ENCODE measurements at regions not wholly inside any gene's neighbourhood (a gene's known extent, or its start where the extent isn't known, plus 50 kb on each side); places are given as distances from the start of the nearest gene placed in this dataset.
"Not testable (repeated sequence)": the region's sequence is repeated elsewhere in the genome, so short reads cannot be mapped to it uniquely, and the experiment has no call there.

DNA sequence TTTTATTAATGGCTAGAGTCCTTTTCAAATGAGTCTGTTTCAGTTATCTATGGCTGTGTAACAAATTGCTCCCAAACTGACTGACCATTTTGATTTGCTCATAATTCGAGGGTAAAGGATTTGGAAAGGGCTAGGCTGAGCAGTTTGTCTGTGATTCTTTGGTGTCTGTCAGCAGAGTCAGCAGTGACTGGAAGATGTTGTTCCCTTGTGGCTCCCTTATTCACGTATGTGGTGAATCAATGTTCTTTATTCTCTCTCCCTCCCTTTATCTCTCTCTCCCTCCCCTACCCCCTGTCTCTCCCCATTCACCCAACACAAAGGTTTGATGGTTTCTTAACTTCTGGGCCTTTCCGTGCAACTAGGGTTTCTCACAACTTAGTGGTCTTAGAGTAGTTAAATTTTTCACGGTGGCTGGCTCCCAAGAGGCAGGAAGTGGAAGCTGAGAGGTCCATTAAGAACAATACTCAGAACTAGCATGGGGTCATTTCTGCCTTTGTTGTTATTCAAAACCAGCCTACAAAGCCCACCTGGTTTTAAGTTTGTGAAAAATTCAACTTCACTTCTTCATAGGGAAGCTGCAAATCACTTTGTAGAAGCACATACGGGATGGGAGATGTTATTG lies 772.5 kb upstream of the SLITRK1 start:
- DNase-seq (ENCODE audit: low read depth) = no peak

DNA sequence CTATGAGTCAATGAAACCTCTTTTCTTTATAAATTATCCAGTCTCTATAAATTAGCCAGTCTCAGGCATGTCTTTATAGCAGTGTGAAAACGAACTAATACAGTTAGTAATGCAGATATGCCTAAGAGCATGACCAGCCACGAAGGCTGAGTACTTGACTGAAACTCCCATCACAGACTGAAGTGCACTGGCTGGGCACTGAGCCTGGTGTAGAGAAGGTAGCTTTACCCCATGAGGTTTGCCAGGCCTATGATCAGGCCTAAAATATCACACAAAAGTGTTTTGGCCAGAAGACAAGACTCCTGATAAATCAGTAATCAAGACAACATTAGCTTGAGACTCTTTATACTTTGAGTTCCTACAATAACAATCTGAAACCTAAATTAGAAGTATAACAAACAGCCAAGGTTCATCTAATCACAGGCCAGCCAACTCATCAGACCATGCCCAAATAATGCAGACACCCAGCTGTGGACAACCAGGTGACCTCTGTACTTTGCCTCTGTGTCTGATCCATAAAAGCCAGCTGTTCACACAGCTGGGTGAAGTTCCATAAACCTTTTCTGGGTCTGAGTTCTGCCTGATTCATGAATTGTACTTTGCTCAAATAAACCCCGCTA lies 771.8 kb upstream of the SLITRK1 start:
- DNase-seq (ENCODE audit: low read depth) = no peak

DNA sequence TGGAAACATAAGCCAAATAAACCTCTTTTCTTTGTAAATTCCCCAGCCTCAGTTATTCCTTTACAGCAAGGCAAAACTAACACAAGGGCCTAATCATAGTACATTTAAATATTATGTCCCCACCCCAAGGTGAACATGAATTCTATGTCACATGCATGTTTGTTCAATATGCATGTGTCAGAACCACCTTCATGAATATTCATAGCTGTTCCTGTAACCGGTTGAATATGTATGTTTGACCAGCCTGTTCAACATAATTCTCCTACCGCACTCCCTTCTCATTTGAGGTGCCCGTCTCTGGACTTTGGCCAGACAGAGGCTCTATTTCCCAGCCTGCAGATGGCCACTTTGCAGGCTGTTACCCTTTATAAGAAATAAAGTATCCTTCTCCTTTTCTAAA lies 769.4 kb upstream of the SLITRK1 start:
- DNase-seq (ENCODE audit: low read depth) = no peak

DNA sequence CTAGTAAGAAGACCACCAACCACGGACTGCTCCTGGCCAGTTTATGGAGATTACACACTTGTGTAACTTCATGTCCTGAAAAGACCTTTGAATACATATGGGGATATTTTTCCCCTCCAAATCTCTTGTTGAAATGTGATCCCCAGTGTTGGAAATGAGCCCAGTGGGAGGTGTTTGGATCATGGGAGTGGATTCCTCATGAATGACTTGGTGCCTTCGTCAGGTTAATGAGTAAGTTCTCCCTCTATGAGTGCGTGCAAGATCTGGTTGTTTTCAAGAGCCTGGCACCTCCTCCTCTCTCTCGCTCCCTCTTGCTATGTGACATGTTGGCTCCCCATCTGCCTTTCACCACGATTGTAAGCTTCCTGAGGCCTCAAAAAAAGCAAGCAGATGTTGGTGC lies 769.0 kb upstream of the SLITRK1 start:
- DNase-seq (ENCODE audit: low read depth) = no peak

DNA sequence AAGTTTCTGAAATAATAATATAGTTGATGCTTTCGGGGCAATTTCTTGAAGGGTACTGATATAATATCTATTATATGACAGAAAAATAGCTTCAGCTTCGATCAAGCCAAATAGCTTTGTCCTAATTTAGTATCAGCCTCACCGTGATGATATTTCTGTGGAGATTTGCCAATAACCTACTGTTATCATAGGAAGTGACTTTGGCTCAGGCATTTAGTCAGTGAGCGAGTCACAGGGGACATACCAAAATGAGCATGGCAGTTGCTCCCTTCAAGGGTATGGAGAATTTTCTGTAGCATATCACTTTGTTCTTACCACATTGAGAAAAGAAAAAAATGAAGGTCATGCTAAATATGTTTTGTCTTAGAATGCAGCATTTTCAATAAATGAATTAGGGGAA lies 767.6 kb upstream of the SLITRK1 start:
- no peak for DNase-seq (ENCODE audit: low read depth)

DNA sequence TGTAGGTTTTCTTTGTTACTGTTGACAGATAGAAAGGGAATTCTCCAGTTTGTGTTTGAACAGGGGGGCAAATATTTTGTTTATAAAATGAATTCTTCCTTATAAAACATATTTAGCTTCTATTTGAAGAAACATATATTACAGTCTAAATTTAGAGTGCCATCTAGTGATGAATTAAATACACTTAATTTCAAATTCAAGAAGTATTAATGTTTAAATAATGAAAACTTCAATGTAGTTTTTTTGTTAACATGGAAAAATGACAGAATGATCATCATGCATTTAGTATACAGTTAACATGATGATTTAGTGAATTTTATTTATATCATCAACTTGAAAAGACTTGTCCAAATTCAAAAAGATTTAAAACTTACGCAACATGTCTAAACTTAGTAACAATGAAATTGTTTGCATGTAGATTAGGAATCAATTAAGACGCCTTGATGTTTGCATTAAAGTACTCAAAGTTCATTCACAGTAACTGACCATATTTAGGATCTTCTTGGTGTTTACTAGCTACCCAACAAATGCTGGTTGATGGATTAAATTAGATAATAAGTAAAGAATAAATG lies 765.9 kb upstream of the SLITRK1 start:
- no peak for DNase-seq (ENCODE audit: low read depth)

DNA sequence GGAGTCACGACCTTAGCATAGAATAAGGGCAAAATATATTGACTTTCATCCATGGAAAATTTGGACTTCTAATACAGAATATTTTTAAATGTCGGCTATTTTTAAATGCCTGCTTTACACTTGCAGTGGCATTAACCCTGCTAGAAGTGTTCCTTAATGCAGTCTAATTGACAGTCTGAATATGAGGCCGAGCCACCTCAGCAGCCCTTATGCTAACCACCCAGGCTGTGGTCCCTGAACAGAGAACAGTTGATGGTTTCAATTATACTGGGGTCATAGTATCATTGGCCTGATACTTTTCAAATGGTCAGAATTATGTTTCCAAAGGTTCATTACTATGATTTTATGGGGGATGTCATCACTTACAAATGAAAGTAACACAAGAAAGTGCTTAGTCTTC lies 764.7 kb upstream of the SLITRK1 start:
- DNase-seq (ENCODE audit: low read depth) = no peak

DNA sequence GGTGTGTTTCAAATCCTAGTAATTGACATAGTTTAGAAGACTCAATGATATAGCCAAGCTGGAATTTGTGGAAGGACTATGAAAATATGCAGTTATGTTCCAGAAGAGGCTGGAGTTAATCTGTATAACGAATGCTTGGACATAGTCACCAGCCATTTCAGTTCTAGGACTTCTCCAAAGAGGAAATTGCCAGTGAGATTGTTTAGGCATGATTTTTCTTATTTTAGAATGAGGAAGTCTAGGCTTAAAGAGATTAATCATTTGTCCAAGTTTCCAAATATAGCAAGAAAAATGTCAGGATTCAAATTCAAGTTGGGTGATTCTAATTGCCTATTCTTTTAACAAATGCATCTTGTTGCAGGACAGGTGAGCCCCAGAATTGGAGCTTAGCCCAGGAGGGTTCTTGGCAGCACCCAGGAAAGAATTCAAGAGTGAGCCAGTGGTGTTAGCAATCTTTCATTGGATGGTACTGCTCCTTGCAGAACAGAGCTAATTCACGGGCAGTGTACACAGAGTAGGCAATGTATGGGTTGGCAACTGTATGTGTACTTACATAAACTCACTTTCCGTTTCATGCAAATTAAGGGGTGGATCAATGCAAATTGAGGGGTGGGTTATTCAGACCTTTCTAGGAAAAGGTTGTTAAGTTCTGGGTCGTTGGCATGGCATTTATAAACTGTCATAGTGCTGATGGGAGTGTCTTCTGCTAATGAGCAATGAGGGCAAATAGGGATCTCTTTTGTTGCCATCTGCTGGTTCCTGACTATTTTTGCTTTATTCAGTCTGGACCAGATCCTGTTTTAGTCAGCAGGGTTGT lies 763.1 kb upstream of the SLITRK1 start:
- DNase-seq (ENCODE audit: low read depth) = no peak

DNA sequence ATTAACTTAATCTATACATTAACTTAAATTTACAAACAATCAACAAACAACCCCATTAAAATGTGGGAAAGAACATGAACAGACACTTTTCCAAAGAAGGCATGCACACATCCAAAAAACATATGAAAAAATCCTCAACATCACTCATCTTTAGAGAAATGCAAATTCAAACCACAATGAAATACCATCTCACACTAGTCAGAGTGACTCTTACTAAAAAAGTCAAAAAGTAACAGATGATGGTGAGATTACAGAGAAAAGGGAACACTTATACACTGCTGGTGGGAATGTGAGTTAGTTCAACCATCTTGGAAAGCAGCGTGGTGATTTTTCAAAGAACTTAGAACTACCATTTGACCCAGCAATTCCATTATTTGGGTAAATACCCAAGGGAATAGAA lies 759.2 kb upstream of the SLITRK1 start:
- DNase-seq (ENCODE audit: low read depth) = no peak

DNA sequence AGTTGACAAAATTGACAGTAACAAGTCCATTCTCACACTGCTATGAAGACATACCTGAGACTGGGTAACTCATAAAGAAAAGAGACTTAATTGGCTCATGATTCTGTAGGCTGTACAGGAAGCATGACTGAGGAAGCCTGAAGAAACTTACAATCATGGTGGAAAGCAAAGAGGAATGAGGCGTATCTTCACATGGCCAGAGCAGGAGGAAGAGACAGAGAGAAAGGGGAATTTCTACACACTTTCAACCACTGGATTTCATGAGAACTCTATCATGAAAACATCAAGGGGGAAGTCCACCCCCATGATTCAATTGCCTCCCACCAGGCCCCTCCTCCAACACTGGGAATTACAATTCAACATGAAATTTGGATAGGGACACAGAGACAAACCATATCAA lies 758.4 kb upstream of the SLITRK1 start:
- no peak for DNase-seq (ENCODE audit: low read depth)

DNA sequence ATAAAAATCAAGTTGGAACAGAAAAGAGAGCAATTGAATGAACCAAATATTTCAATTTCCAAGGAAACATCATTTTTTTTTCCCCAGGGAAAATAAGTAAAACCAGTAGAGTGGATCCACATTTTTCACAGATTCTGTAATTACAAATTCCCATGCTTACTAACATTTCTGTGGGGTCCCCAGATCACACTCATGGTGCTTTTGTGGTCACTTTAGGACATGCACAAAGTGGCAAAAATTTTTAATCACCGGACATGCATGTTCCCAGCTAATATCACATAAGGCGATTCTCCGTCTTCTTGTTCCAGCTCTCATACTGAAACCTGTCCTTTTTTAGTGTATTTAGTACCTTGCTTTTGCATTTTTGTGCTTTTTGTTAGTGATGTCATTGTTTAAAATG lies 748.2 kb upstream of the SLITRK1 start:
- DNase-seq (ENCODE audit: low read depth) = no peak

DNA sequence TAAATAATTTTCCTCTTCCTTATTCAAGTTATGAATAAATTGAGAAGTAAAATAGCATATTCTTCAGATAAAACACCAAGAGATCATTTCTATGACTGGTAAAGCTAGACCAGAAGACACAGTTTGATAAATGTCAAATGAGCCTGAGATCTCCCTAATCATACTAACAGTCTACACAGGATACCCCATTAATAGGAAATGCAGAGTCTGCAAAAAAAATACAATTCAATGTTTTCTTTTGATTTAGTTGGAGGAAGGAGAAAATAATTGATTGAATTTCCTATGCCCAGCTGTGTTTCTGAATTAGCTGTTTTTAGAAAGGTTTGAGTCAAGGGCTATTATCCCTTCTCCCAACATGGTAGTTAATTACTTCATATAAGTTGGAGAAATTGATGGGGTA lies 734.6 kb upstream of the SLITRK1 start:
- no peak for DNase-seq (ENCODE audit: low read depth)

DNA sequence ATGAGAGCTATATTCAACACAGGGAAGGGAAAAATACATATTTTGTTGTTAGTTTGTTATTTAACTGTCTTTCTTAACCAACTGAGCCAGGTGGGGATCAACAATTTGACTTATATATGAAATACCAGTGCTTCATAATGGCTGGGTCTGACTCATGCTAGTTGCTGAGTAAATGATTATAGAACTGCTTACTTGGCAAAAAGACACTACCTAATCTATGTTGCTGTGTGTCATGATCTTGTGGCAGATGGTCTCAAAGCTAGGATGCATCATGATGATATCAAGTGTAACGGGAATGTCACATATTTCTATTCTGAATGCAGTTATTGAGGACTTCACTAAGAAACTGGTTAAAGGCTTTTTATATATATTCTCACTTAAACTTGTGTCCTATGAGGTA lies 727.4 kb upstream of the SLITRK1 start:
- DNase-seq (ENCODE audit: low read depth) = no peak

DNA sequence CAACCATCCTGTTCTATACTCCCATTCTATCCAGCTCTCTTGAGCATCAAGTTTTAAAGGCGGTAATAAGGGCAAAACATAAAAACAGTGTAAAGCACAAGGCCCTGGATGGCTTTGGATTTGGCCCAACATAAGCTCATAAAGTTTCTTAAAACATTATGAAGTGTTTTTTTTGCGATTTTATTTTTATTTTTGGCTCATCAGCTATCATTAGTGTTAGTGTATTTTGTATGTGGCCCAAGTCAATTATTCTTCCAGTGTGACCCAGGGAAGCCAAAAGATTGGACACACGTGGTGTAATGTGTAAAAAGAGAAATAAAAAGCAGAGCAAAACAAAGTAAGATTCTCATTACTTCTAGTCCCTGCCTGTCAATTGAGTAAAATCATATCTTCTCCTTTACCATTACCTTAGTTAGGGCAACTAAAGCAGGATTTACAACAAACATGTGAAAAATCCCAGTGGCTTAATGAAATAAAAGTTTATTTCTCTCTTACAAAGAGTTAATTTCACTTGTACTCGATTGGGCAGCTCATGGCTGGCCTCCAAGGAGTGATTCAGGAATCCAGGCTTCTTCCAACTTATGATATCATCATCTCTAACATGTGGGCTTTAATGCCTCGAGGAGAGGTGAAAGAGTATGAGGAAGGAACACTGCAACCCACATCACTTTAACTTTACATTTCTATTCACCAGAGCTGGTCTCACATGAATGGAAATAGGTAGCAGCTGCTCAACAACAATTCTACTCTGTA lies 725.2 kb upstream of the SLITRK1 start:
- no peak for DNase-seq (ENCODE audit: low read depth)

DNA sequence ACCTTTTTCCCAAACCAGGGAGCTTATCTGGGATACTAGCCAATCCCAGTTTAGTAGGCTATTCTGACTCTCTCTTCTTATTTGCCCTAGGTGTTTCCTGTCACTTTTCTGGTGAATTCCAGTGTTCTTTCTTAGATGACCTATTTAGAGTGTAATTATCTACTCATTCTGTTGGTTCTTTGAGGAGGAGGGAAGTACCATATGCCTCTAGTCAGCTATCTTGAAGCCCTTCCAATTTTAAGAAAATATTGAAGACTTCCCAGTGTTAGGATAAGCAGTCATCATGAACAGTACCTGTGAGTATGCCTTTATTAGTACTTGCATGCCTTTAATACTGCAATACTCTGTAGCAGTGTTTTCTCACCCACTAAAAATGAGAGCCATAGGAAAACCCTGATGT lies 724.3 kb upstream of the SLITRK1 start:
- DNase-seq (ENCODE audit: low read depth) = no peak

DNA sequence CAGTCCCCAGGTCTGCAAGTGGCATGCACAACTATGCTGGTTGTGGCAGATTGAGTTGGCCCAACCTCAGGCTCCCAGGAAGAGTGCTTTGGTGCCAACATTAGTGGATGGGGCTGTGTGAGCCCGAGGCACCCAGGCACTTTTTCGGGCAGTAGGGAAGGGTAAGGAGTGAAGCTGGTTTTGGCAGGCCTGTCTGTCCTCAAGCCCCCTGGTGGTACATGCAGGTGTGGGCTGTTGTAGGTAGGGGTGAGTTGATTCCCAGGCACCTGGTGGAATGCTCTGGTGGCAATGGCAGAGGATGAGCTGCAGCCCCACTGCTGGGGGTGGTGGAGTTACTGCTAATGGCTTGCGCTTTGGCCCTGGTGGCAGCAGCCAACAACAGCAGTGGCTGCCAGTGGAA lies 723.7 kb upstream of the SLITRK1 start:
- DNase-seq (ENCODE audit: low read depth) = no peak

DNA sequence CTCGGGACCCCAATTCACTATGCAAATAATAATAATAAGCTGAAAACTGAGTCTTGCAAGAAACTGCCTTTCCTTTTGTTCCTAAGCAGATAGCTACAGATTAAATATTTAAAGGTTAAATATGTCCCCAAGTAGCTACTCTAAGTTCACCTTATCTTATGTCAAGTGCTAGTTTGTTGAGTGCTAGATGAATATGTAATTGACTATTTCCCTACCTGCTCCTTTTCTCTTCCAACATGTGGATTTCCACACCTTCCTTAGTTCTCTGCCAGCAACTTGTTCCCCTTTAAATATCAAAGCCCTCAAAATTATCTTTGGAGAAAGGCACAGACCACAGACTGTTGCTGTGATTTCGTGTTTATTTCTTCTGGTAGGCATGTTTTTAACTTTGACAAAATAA lies 709.2 kb upstream of the SLITRK1 start:
- no peak for DNase-seq (ENCODE audit: low read depth)

DNA sequence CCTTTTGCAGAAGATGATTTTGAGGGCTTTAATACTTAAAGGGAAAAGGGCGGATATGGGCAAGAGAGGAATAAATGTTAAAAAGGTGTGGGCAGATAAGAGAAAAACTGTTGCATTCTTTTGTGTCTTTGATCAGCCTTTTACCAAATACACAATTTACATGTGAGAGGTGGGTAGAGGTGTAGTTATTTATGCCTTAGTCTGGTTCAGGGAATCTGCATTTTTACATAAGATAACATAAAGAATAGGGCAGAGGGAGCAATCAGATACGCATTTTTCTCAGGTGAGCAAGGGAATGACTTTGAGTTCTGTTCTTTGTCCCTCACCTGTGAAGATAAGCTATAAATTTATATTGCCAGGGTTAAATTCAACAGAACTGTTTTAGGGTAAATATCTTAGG lies 708.4 kb upstream of the SLITRK1 start:
- no peak for DNase-seq (ENCODE audit: low read depth)

DNA sequence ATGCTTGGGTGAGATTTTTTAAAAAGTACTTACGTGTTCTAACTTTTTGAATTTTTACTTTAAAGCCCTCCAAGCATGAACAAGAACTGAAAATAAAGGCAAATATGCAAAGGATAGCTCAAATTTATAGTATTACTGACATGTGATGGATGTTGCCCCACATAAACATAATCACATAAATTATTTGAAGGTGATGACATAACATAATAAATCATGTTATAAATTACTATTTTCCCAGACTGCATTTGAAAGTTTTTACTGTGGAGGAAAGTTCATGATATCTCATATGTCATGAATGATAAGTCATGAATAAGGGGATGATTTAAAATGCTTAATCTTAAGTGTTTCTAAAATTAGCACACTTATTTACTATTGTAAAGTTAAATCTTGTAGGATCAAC lies 705.7 kb upstream of the SLITRK1 start:
- DNase-seq (ENCODE audit: low read depth) = no peak

DNA sequence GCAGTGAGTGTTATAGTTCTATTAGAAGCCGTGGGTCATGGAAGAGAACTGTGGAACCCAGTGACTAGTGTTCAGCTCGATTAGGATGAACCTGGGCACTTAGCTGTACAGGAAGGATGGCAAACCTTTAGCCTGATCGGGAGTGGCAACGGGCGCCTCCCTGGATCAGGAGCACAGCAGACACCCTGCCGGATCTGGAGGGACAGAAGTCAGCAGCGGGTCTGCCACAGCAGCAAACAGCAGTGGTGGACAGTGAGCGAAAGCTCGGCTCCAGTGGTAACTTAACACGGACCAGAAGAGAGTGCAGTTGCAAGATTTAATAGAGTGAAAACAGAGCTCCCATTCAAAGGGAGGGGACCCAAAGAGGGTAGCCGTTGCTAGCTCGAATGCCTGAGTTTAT lies 697.6 kb upstream of the SLITRK1 start:
- not testable (repeated sequence) for DNase-seq (ENCODE audit: low read depth)

DNA sequence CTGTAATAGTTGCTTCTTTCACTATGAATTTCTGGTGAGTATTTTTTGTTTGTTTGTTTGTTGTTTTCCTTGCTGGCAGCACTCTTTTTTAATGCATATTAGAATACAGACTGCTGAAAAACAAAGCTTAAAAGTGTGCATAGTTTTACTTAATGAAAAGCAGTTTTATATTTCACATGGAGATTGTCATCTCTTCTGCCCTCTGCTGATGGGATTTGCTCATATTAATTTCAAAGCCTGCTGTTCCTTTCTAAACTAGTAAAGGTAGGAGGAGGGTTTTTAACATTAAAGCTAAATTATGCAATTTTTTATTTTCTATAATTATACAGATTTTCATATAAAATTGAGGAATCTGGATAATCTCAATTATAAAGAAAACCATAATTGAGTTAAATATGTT lies 692.6 kb upstream of the SLITRK1 start:
- no peak for DNase-seq (ENCODE audit: low read depth)

DNA sequence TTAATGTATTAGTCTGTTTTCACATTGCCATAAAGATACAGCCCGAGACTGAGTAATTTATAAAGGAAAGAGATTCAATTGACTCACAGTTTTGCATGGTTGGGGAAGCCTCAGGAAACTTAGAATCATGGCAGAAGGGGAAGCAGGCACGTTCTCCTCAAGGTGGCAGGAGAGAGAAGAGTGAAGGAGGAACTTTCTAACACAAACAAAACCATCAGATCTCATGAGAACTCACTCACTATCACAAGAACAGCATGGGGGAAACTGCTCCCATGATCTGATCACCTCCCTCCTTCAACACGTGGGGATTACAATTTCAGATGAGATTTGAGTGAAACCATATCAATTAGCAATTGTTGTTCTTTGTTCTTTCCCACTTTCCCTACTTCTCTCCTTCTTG lies 689.0 kb upstream of the SLITRK1 start:
- no peak for DNase-seq (ENCODE audit: low read depth)

DNA sequence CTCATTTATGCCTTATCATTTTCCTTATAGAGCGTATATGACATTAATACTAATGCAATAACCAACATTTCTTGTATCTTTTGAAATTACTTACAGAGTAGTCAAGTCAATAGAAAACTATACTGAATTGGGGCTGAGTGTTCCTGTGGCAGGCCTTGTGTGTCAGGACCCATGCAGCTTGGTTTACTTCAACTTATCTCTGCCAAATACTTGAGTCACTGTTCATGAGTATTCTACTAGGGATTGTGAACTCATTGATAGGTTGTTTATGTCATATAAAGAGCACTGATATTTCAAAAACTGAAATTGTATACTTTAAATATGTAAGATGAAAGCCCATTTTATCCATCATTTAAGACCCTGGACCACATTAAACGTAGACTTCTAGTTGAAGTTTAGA lies 688.6 kb upstream of the SLITRK1 start:
- DNase-seq (ENCODE audit: low read depth) = no peak

Measured in activated T-helper 1 cell treated with Interleukin-2 at 50 U/mL for 16 hours (primary cell).